Panc1 (cell line): ENCODE measurements at regions not wholly inside any gene's neighbourhood (a gene's known extent, or its start where the extent isn't known, plus 50 kb on each side); places are given as distances from the start of the nearest gene placed in this dataset.

Experiments used
- ATAC-seq: fragments of 200-7000 bp; cut with Tn5 transposase; 2 replicates; pipeline ENCODE4 v1.9.1; 2020; ENCODE audit warnings: mild to moderate bottlenecking, moderate library complexity
- BruUV-seq: library from RNA; stranded (reverse); fragments of 400-500 nt; replicated peaks from 2 replicates; lab custom pipeline; 2021; lab: Mats Ljungman, UMichigan
- CTCF ChIA-PET: fragments of 300-600 bp; sonication (Branson Sonifier 250); formaldehyde crosslinking; loops from one replicate; lab custom pipeline; 2022; ENCODE audit warnings: antibody characterized with exemption; lab: Charles Lee
- POLR2A ChIA-PET: fragments of 300-600 bp; sonication (Branson Sonifier 250); formaldehyde crosslinking; loops from one replicate; lab custom pipeline; 2022; ENCODE audit warnings: antibody characterized with exemption; lab: Charles Lee
- DNase-seq: peaks from one replicate; pipeline ENCODE4 v3.0.0-alpha.2; 2010; ENCODE audit warnings: low read depth, low spot score
- H3K27ac ChIP-seq: 2 replicates; pipeline ENCODE4 v1.5.1; 2011; ENCODE audit warnings: mild to moderate bottlenecking, low read length, inconsistent platforms
- H3K27me3 ChIP-seq: fragments of 200-500 bp; sonication (Bioruptor generic); 2 replicates; pipeline ENCODE4 v1.6.0; 2014; ENCODE audit warnings: low read length, inconsistent platforms; ENCODE audit not compliant: control insufficient read depth, insufficient read depth
- H3K36me3 ChIP-seq: fragments of 200-500 bp; sonication (Bioruptor generic); 2 replicates; pipeline ENCODE4 v1.5.1; 2014; ENCODE audit warnings: inconsistent platforms, mild to moderate bottlenecking, low read length, moderate library complexity; ENCODE audit not compliant: control insufficient read depth, insufficient read depth
- H3K4me1 ChIP-seq: 2 replicates; pipeline ENCODE4 v1.5.1; 2011; ENCODE audit warnings: inconsistent platforms, mild to moderate bottlenecking, low read length, moderate library complexity; ENCODE audit not compliant: control insufficient read depth, insufficient read depth
- H3K4me3 ChIP-seq, 2 experiments: 2 replicates each; pipeline ENCODE4 v1.5.1; 2011 to 2012; ENCODE audit warnings: low read depth in 2 of 2, low read length in 2 of 2, mild to moderate bottlenecking in 2 of 2, inconsistent platforms in 1 of 2, moderate library complexity in 1 of 2
- H3K9me3 ChIP-seq: fragments of 200-500 bp; sonication (Bioruptor generic); 2 replicates; pipeline ENCODE4 v1.5.1; 2014; ENCODE audit warnings: low read depth, mild to moderate bottlenecking, inconsistent platforms, low read length, moderate library complexity; ENCODE audit not compliant: control insufficient read depth, insufficient read depth
- POLR2AphosphoS5 ChIP-seq: IDR thresholded peaks from 2 replicates; pipeline ENCODE4 v1.6.1; 2012; ENCODE audit warnings: mild to moderate bottlenecking, low read depth, low read length, moderate library complexity
- SIN3A ChIP-seq: IDR thresholded peaks from 2 replicates; pipeline ENCODE4 v1.6.1; 2012; ENCODE audit warnings: low read depth, mild to moderate bottlenecking, low read length, moderate library complexity, borderline replicate concordance; ENCODE audit not compliant: insufficient read depth
- TCF7L2 ChIP-seq: IDR thresholded peaks from 2 replicates; pipeline ENCODE4 v1.6.1; 2011; ENCODE audit warnings: mild to moderate bottlenecking, low read depth, low read length, inconsistent platforms
- in situ Hi-C: cut with HindIII; loops from 2 replicates; pipeline ENCODE4 v1.10.0; 2016; ENCODE audit warnings: low sequenced_read_pairs, low pct_unique_long_range_greater_than_20kb
- intact Hi-C: fragments of 100-400 bp; cut with micrococcal nuclease; formaldehyde crosslinking; loops from one replicate; pipeline ENCODE4 v1.10.0; 2022; ENCODE audit not compliant: unreplicated experiment
- TF ChIP-seq, protein P1 (sequence below), 2 experiments: IDR thresholded peaks; 2 replicates each; pipeline ENCODE4 v1.6.1; 2011 to 2012; ENCODE audit warnings: low read depth in 2 of 2, control low read depth in 1 of 2, low read length in 1 of 2, mild to moderate bottlenecking in 1 of 2, moderate library complexity in 1 of 2; ENCODE audit not compliant: insufficient read depth in 1 of 2
- TF ChIP-seq, protein P2 (sequence below): fragments of 450-650 bp; IDR thresholded peaks from 2 replicates; pipeline ENCODE4 v1.5.1; 2017; ENCODE audit warnings: mild to moderate bottlenecking

DNA sequence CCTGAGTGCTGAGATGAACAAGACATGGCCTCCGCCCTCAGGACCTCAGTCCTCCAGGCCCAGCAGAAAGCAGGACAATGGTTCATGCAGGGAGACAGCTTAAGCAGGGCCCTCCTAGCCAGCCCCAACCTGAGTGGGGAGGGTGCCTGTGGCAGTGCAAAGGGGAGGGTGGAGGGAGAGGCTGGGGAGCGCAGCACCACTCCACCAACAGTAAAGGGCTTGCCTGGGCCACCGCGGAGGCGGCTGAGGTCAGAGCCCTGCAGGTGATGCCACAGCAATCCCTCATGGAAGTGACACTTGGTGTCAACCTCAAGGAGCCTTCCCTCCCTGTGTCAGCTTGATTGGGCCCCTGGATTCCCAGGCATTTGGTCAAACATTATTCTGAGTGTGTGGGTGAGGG is 89.0 kb upstream of the TCERG1L start:
- H3K27me3 ChIP-seq = peaks cover 14% of the 10 kb centered on the region
- ATAC-seq (no peak), DNase-seq (no peak)
- H3K36me3 ChIP-seq = no peaks in the 10 kb centered on the region
- no peaks in the 10 kb centered on the region for H3K4me1 ChIP-seq
- no peak overlapping the region for H3K4me3 ChIP-seq
- POLR2A ChIA-PET = no interaction called here
- CTCF ChIA-PET = no interaction called here
- BruUV-seq = no TSS peak
- in situ Hi-C loops = no loop called here
- no peaks in the 10 kb centered on the region for H3K9me3 ChIP-seq
- intact Hi-C loops = no loop called here
- TF ChIP-seq POLR2AphosphoS5 = no peak
- no peak for TF ChIP-seq TCF7L2
- TF ChIP-seq, protein P1, sequence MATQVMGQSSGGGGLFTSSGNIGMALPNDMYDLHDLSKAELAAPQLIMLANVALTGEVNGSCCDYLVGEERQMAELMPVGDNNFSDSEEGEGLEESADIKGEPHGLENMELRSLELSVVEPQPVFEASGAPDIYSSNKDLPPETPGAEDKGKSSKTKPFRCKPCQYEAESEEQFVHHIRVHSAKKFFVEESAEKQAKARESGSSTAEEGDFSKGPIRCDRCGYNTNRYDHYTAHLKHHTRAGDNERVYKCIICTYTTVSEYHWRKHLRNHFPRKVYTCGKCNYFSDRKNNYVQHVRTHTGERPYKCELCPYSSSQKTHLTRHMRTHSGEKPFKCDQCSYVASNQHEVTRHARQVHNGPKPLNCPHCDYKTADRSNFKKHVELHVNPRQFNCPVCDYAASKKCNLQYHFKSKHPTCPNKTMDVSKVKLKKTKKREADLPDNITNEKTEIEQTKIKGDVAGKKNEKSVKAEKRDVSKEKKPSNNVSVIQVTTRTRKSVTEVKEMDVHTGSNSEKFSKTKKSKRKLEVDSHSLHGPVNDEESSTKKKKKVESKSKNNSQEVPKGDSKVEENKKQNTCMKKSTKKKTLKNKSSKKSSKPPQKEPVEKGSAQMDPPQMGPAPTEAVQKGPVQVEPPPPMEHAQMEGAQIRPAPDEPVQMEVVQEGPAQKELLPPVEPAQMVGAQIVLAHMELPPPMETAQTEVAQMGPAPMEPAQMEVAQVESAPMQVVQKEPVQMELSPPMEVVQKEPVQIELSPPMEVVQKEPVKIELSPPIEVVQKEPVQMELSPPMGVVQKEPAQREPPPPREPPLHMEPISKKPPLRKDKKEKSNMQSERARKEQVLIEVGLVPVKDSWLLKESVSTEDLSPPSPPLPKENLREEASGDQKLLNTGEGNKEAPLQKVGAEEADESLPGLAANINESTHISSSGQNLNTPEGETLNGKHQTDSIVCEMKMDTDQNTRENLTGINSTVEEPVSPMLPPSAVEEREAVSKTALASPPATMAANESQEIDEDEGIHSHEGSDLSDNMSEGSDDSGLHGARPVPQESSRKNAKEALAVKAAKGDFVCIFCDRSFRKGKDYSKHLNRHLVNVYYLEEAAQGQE (IDR thresholded peaks at IDR 0.05; ENCODE audit: insufficient read depth in 1 of 2, low read depth in 2 of 2, low read length in 1 of 2) = no peak
- no peak for TF ChIP-seq SIN3A
- no peak overlapping the region for H3K27ac ChIP-seq

DNA sequence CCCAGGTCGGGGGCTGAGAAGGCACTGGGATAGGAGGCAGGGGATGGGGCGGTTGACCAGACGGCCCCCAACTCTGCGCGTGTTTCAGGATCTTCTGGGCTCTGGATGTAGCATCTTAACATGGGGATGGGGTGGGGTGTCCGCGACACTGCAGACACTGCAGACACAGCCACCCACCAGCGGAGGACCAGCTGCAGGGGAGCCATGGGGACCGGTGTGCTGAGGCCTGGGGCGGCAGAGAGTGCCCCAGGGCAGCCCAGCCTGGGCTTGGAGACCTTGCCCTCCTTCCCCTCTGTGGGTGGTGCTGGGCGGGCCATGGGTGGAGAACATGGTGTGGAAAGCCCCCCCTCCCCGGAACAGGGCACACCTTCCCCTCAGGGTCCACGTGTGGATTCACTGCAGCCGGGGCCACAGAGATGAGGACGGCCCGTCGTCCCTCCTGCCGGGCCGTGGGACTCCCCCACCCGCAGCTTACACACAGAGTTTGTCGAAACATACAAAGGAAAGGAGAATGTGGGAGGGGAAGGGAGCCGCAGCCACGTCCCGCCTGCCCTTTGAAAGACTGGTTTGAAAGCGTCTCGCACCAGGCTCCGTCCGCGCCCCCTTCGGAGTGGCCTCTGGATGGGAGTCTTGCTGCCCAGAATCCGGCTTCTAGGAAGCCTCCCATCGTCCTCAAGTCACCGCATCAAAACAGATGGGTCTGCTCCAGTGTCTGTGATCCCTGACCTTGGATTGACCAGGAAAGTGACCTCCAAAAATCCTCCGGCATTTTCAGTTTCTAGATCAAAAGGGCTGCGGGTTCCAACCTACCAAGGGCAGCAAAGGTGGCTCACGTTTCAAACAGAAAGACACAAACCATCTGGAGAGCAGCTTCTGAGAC is 91.5 kb upstream of the TCERG1L start:
- ChIA-PET CTCF (interaction anchor here (0.7 kb wide), 1 partner anchor 76 kb away, joined by 3 read pairs; no protein-coding TSS in a partner anchor), POLR2A (no interaction called here)
- DNase-seq = no peak
- peaks cover 11% of the 10 kb centered on the region for H3K27me3 ChIP-seq
- intact Hi-C loops = no loop called here
- no peaks in the 10 kb centered on the region for H3K4me1 ChIP-seq
- no TSS peak for BruUV-seq
- no peaks in the 10 kb centered on the region for H3K9me3 ChIP-seq
- no peaks in the 10 kb centered on the region for H3K36me3 ChIP-seq
- no peak overlapping the region for H3K27ac ChIP-seq
- TF ChIP-seq, protein P2, sequence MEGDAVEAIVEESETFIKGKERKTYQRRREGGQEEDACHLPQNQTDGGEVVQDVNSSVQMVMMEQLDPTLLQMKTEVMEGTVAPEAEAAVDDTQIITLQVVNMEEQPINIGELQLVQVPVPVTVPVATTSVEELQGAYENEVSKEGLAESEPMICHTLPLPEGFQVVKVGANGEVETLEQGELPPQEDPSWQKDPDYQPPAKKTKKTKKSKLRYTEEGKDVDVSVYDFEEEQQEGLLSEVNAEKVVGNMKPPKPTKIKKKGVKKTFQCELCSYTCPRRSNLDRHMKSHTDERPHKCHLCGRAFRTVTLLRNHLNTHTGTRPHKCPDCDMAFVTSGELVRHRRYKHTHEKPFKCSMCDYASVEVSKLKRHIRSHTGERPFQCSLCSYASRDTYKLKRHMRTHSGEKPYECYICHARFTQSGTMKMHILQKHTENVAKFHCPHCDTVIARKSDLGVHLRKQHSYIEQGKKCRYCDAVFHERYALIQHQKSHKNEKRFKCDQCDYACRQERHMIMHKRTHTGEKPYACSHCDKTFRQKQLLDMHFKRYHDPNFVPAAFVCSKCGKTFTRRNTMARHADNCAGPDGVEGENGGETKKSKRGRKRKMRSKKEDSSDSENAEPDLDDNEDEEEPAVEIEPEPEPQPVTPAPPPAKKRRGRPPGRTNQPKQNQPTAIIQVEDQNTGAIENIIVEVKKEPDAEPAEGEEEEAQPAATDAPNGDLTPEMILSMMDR = no peak
- TF ChIP-seq, protein P1 (IDR thresholded peaks at IDR 0.05; ENCODE audit: insufficient read depth in 1 of 2, low read depth in 2 of 2, low read length in 1 of 2) = no peak
- TF ChIP-seq SIN3A (no peak), POLR2AphosphoS5 (no peak), TCF7L2 (no peak)
- H3K4me3 ChIP-seq = no peak overlapping the region
- in situ Hi-C loops = no loop called here
- ATAC-seq = no peak
